KMS-11 (cell line): ENCODE measurements at regions not wholly inside any gene's neighbourhood (a gene's known extent, or its start where the extent isn't known, plus 50 kb on each side); places are given as distances from the start of the nearest gene placed in this dataset.

ENCODE experiments used
- H2AFZ ChIP-seq: fragments of 200-600 bp; sonication (generic); 2 replicates; pipeline ENCODE4 v1.6.1; 2016; ENCODE audit warnings: antibody characterized with exemption, mixed run types, low read depth
- H3K27ac ChIP-seq: fragments of 200-600 bp; sonication (generic); 2 replicates; pipeline ENCODE4 v1.6.1; 2016; ENCODE audit warnings: mild to moderate bottlenecking, mixed run types
- H3K27me3 ChIP-seq: fragments of 200-600 bp; sonication (generic); 2 replicates; pipeline ENCODE4 v1.6.1; 2017; ENCODE audit warnings: mild to moderate bottlenecking, low read depth, mixed run types, moderate library complexity; ENCODE audit not compliant: insufficient read depth
- H3K36me3 ChIP-seq: fragments of 200-600 bp; sonication (generic); 2 replicates; pipeline ENCODE4 v1.6.1; 2017; ENCODE audit warnings: mild to moderate bottlenecking, mixed run types; ENCODE audit not compliant: insufficient read depth
- H3K4me1 ChIP-seq: fragments of 200-600 bp; sonication (generic); 2 replicates; pipeline ENCODE4 v1.6.1; 2016; ENCODE audit warnings: mild to moderate bottlenecking, low read depth, mixed run types; ENCODE audit not compliant: poor library complexity, severe bottlenecking
- H3K4me2 ChIP-seq: fragments of 200-600 bp; sonication (generic); 2 replicates; pipeline ENCODE4 v1.7.0; 2016; ENCODE audit warnings: mild to moderate bottlenecking, mixed run types
- H3K4me3 ChIP-seq: fragments of 200-600 bp; sonication (generic); IDR thresholded peaks from 2 replicates; pipeline ENCODE4 v1.6.1; 2017; ENCODE audit warnings: low read depth, low read length, mixed read lengths; ENCODE audit not compliant: insufficient read depth
- H3K79me2 ChIP-seq: fragments of 200-600 bp; sonication (generic); 2 replicates; pipeline ENCODE4 v1.6.1; 2016; ENCODE audit warnings: low read depth, mixed run types; ENCODE audit not compliant: insufficient read depth
- H3K9ac ChIP-seq: fragments of 200-600 bp; sonication (generic); 2 replicates; pipeline ENCODE4 v1.6.1; 2016; ENCODE audit warnings: mild to moderate bottlenecking, mixed run types
- H4K20me1 ChIP-seq: fragments of 200-600 bp; sonication (generic); 2 replicates; pipeline ENCODE4 v1.6.1; 2016; ENCODE audit warnings: mild to moderate bottlenecking, mixed run types; ENCODE audit not compliant: insufficient read depth
- TF ChIP-seq, protein P1 (sequence below): fragments of 200-600 bp; sonication (generic); conservative IDR thresholded peaks from 2 replicates; pipeline ENCODE4 v1.6.1; 2017; ENCODE audit warnings: low read depth, mild to moderate bottlenecking, antibody characterized with exemption, low read length, moderate library complexity, mixed read lengths

DNA sequence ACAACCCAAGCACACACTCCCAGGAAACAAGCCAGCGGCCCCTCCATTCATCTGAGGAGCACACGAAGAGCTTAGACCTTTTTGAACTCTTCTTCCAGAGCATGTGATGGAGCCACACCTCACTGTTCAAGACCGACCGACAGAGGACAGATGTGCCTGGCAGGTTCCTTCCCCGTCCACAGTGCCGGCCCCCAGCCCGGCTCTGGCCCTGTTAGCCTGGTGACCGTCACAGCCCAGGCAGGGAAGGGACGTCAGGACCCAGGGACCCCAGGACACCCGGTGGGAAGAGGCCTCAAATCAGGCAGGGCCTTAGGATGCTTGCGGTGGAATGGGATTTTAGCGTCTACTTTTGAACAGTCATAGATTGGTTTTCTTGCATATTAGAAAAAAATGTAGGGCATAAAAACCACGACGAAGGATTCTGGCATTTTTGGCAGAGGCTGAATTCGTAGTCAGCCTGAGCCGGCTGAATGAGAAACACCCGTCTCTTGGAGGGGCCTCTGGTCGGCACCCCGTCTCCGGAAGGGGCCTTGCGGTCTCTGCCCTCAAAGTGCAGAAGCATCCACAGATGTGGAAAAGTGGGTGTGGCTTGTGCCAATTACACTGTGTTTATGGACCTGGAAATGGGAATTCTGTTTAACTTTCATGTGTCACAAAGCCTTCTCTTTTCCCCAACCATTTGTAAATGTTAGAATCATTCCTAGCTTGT is 79.3 kb downstream of the SIK1 start:
- Histone ChIP-seq H3K4me1 (peaks cover 16% of the 10 kb centered on the region), H3K27me3 (no peaks in the 10 kb centered on the region), H3K9ac (no peak overlapping the region), H4K20me1 (no peaks in the 10 kb centered on the region), H3K27ac (no peak overlapping the region), H3K36me3 (no peaks in the 10 kb centered on the region), H3K4me3 (no peak overlapping the region), H3K4me2 (no peak overlapping the region), H3K79me2 (no peaks in the 10 kb centered on the region), H2AFZ (no peak overlapping the region)
- TF ChIP-seq, protein P1, sequence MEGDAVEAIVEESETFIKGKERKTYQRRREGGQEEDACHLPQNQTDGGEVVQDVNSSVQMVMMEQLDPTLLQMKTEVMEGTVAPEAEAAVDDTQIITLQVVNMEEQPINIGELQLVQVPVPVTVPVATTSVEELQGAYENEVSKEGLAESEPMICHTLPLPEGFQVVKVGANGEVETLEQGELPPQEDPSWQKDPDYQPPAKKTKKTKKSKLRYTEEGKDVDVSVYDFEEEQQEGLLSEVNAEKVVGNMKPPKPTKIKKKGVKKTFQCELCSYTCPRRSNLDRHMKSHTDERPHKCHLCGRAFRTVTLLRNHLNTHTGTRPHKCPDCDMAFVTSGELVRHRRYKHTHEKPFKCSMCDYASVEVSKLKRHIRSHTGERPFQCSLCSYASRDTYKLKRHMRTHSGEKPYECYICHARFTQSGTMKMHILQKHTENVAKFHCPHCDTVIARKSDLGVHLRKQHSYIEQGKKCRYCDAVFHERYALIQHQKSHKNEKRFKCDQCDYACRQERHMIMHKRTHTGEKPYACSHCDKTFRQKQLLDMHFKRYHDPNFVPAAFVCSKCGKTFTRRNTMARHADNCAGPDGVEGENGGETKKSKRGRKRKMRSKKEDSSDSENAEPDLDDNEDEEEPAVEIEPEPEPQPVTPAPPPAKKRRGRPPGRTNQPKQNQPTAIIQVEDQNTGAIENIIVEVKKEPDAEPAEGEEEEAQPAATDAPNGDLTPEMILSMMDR = no peak

DNA sequence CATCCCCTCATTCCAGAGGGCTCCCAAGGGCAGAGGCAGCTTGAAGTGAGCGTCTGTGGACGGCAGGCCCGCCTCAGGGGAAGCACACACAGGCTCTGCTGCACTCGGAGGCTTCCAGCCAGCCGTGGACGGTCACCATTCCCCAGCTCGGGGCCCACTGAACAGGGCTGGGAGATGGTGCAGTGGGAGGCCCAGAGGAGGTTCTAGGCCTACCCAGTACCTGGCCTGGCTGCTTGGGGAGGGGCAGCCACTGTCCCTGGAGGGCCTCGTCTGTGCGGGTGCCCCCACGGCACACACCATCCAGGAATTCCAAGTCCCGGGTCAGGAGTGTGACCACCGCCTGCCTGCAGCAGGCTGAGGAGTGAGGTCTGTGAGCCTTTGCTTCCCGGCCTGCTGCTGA is 80.4 kb downstream of the SIK1 start:
- Histone ChIP-seq H3K79me2 (no peaks in the 10 kb centered on the region), H2AFZ (no peak overlapping the region), H3K4me1 (peaks cover 6% of the 10 kb centered on the region), H3K36me3 (no peaks in the 10 kb centered on the region), H3K27ac (no peak overlapping the region), H3K9ac (no peak overlapping the region), H3K4me3 (no peak overlapping the region), H3K4me2 (no peak overlapping the region), H3K27me3 (no peaks in the 10 kb centered on the region), H4K20me1 (no peaks in the 10 kb centered on the region)
- TF ChIP-seq, protein P1 = no peak

DNA sequence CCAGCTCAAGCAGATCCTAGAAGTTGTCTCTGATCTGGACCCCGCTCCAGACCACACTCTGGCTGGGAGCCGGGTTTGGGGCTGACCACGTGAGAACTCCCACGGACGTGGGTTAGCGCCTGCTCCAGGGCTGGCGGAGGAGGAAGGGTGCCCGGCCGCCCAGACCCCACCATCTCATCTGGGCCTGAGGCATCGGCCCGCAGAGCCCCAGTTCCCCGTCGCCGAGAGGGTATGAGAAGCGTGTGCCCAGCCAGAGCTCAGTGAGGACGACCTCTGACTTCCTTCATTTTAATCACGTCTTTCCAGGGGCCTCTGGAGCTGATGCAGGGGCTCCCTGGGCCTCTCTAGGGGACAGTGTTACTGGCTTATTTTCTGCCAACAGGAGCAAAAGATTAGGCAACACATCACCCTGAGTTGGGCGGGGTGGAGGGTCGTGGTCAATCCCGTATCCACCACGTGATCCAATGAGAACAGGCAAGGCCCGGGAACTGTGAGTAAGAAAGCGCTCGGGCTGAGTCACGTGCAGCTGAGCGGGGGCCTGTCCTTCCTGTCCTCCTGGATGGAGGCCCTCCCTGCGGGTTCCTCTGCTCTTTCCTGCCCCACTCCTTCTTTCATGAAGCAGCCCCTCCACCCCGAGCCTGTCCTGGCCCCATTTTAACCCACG is 81.1 kb downstream of the SIK1 start:
- no peak overlapping the region for H3K4me3 ChIP-seq
- H2AFZ ChIP-seq = no peak overlapping the region
- no peak overlapping the region for H3K27ac ChIP-seq
- peaks cover under 1% of the 10 kb centered on the region for H3K4me1 ChIP-seq
- no peak overlapping the region for H3K9ac ChIP-seq
- no peak overlapping the region for H3K4me2 ChIP-seq
- TF ChIP-seq, protein P1 = no peak
- no peaks in the 10 kb centered on the region for H3K27me3 ChIP-seq
- H3K79me2 ChIP-seq = no peaks in the 10 kb centered on the region
- no peaks in the 10 kb centered on the region for H4K20me1 ChIP-seq
- no peaks in the 10 kb centered on the region for H3K36me3 ChIP-seq

DNA sequence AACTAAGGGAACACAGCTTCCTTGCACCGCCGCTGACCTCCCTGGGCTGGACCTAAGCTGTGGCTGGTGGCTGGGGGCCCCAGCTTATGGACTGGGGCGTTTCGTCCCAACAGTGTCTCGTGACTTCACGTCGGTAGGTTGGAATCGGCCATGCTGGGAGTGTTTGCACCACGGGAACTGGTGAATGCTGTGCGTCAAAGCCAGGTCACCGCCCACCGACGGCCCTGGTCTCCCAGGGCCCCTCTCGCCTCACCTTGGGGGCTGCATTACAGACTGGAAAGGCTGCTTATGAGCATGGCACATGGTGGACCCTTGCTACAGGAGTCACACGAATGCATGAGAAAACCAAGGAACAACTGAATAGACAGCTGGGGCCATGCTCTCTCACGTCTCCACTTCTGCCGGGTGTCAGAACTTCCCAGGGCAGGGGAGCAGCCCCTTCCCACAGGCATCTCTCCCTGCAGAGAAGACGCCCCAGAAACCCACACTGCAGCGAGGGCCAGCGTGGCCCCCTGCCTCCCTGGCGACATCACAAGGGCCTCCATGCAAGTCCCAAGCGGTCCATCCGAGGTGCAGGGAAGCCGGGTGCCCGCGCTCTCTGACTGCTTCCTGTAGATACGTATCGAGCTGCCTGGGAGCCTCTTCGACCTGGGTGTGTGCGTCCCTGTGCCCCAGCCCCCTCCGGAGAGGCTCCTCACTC is 81.7 kb downstream of the SIK1 start:
- Histone ChIP-seq H3K4me2 (no peak overlapping the region), H3K27ac (no peak overlapping the region), H3K4me1 (no peaks in the 10 kb centered on the region), H3K9ac (no peak overlapping the region), H3K79me2 (no peaks in the 10 kb centered on the region), H3K4me3 (no peak overlapping the region), H3K27me3 (no peaks in the 10 kb centered on the region), H3K36me3 (no peaks in the 10 kb centered on the region), H2AFZ (no peak overlapping the region), H4K20me1 (no peaks in the 10 kb centered on the region)
- TF ChIP-seq, protein P1 = no peak
